ENCODE measurements at regions not wholly inside any gene's neighbourhood (a gene's known extent, or its start where the extent isn't known, plus 50 kb on each side); places are given as distances from the start of the nearest gene placed in this dataset.

GRCh38 chr6:4511641-4512020 lies 264.6 kb upstream of the CDYL start:
- WGBS: 93% methylated on average over 5 of the region's 5 CpGs

GRCh38 chr6:4510906-4511640 lies 265.1 kb upstream of the CDYL start:
- Histone ChIP-seq H3K27me3 (ENCODE audit: insufficient read depth, low read length) (no peaks in the 10 kb centered on the region), H3K27ac (ENCODE audit: low read depth, low read length) (no peak overlapping the region), H3K9ac (ENCODE audit: low read depth, low read length) (no peak overlapping the region), H3K9me3 (ENCODE audit: insufficient read depth, low read depth, low read length) (no peaks in the 10 kb centered on the region), H3K36me3 (ENCODE audit: insufficient read depth, low read length) (no peaks in the 10 kb centered on the region), H3K4me1 (ENCODE audit: insufficient read depth, low read length) (peaks cover 6% of the 10 kb centered on the region; the same call in 1 of the 2 replicates), H3K4me3 (ENCODE audit: low read length) (no peak overlapping the region)
- WGBS: 87% methylated on average over 13 of the region's 15 CpGs

More at GRCh38 chr6:4511641-4512020, 264.6 kb upstream of the CDYL start:
- no peaks in the 10 kb centered on the region for H3K27me3 ChIP-seq (ENCODE audit: insufficient read depth, low read length)
- H3K4me1 ChIP-seq (ENCODE audit: insufficient read depth, low read length): peaks cover 6% of the 10 kb centered on the region; the same call in 1 of the 2 replicates
- no peak overlapping the region for H3K4me3 ChIP-seq (ENCODE audit: low read length)
- no peaks in the 10 kb centered on the region for H3K36me3 ChIP-seq (ENCODE audit: insufficient read depth, low read length)
- H3K27ac ChIP-seq (ENCODE audit: low read depth, low read length): no peak overlapping the region
- H3K9ac ChIP-seq (ENCODE audit: low read depth, low read length): no peak overlapping the region
- H3K9me3 ChIP-seq (ENCODE audit: insufficient read depth, low read depth, low read length): no peaks in the 10 kb centered on the region

- Histone ChIP-seq H3K4me3 (ENCODE audit: low read length) (no peak overlapping the region), H3K9ac (ENCODE audit: low read depth, low read length) (no peak overlapping the region), H3K4me1 (ENCODE audit: insufficient read depth, low read length) (peaks cover 6% of the 10 kb centered on the region; the same call in 1 of the 2 replicates), H3K27me3 (ENCODE audit: insufficient read depth, low read length) (no peaks in the 10 kb centered on the region), H3K36me3 (ENCODE audit: insufficient read depth, low read length) (no peaks in the 10 kb centered on the region), H3K27ac (ENCODE audit: low read depth, low read length) (no peak overlapping the region), H3K9me3 (ENCODE audit: insufficient read depth, low read depth, low read length) (no peaks in the 10 kb centered on the region)
- WGBS: 91% methylated on average over 6 of the region's 6 CpGs
Measured at GRCh38 chr6:4510317-4510716, 265.9 kb upstream of the CDYL start.

DNA sequence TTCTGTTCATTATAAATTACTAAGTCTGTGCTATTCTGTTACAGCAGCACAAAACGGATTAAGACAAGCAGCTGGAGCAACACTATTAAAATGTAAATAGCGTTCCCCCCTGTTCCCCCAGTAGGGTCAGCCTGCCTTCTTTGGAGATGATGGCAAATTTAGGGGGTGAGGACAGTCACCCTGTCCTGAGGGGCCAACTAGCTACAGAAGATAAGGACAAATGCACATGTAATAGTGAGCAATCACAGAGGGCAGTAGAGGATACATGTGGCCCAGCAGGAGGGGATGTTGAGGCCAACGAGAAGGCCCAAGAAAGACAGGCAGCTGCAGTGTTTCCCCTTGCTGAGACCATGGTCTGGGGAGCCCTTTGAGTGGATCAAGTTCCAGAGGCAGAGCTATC lies 266.7 kb upstream of the CDYL start:
- Histone ChIP-seq H3K36me3 (ENCODE audit: insufficient read depth, low read length) (no peaks in the 10 kb centered on the region), H3K9me3 (ENCODE audit: insufficient read depth, low read depth, low read length) (no peaks in the 10 kb centered on the region), H3K9ac (ENCODE audit: low read depth, low read length) (no peak overlapping the region), H3K4me1 (ENCODE audit: insufficient read depth, low read length) (peaks cover 12% of the 10 kb centered on the region), H3K27me3 (ENCODE audit: insufficient read depth, low read length) (no peaks in the 10 kb centered on the region), H3K4me3 (ENCODE audit: low read length) (no peak overlapping the region), H3K27ac (ENCODE audit: low read depth, low read length) (no peak overlapping the region)
- 85% methylated on average over 2 of the region's 3 CpGs for whole genome bisulfite sequencing

GRCh38 chr6:4506792-4507191 lies 269.4 kb upstream of the CDYL start:
- no peaks in the 10 kb centered on the region for H3K9me3 ChIP-seq (ENCODE audit: insufficient read depth, low read depth, low read length)
- H3K36me3 ChIP-seq (ENCODE audit: insufficient read depth, low read length): no peaks in the 10 kb centered on the region
- H3K4me1 ChIP-seq (ENCODE audit: insufficient read depth, low read length): peaks cover 29% of the 10 kb centered on the region
- H3K9ac ChIP-seq (ENCODE audit: low read depth, low read length): no peak overlapping the region
- H3K27me3 ChIP-seq (ENCODE audit: insufficient read depth, low read length): no peaks in the 10 kb centered on the region
- H3K27ac ChIP-seq (ENCODE audit: low read depth, low read length): no peak overlapping the region
- WGBS: 71% methylated on average over 1 of the region's 1 CpG
- no peak overlapping the region for H3K4me3 ChIP-seq (ENCODE audit: low read length)

DNA sequence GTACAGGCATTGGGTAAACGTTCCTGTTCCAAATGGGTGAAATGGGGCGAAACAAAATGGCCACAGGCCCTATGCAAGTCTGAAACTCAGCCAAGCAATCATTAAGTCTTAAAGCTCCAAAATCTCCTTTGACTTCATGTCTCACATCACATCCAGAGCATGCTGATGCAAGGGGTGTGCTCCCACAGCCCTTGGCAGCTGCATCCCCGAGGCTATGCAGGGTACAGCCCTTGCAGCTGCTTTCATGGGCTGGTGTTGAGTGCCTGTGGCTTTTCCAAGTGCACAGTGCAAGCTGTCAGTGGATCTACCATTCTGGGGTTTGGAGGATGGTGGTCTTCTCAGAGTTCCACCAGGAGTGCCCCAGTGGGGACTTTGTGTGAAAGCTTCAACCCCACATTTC lies 270.0 kb upstream of the CDYL start:
- Histone ChIP-seq H3K4me1 (ENCODE audit: insufficient read depth, low read length) (peaks cover 29% of the 10 kb centered on the region), H3K4me3 (ENCODE audit: low read length) (no peak overlapping the region), H3K9ac (ENCODE audit: low read depth, low read length) (no peak overlapping the region), H3K27ac (ENCODE audit: low read depth, low read length) (no peak overlapping the region), H3K27me3 (ENCODE audit: insufficient read depth, low read length) (no peaks in the 10 kb centered on the region), H3K9me3 (ENCODE audit: insufficient read depth, low read depth, low read length) (no peaks in the 10 kb centered on the region), H3K36me3 (ENCODE audit: insufficient read depth, low read length) (no peaks in the 10 kb centered on the region)
- WGBS: 92% methylated on average over 3 of the region's 3 CpGs

DNA sequence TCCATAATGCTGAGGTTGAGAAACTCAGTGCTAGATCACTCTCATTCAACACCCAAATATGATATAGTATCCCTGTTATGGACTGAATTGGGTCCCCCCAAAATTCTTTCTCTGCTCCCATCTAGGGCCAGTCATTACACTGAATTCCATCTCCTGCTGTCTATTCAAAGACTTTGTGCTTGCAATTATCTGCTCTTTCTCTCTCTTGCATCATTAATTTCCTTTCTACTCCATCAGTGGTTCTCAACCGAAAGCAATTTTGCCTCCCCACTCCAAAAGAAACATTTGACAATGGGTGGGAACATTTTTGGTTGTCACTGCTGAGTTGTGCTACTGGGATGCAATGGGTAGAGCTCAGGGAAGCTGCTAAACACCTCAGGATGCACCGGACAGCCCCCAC lies 271.5 kb upstream of the CDYL start:
- H3K4me3 ChIP-seq (ENCODE audit: low read length): no peak overlapping the region
- no peaks in the 10 kb centered on the region for H3K36me3 ChIP-seq (ENCODE audit: insufficient read depth, low read length)
- 94% methylated on average over 1 of the region's 2 CpGs for WGBS
- peaks cover 29% of the 10 kb centered on the region for H3K4me1 ChIP-seq (ENCODE audit: insufficient read depth, low read length)
- peak overlapping the region; percentile 67; the same call in 1 of the 2 replicates for H3K27ac ChIP-seq (ENCODE audit: low read depth, low read length)
- H3K9me3 ChIP-seq (ENCODE audit: insufficient read depth, low read depth, low read length): no peaks in the 10 kb centered on the region
- H3K9ac ChIP-seq (ENCODE audit: low read depth, low read length): no peak overlapping the region
- H3K27me3 ChIP-seq (ENCODE audit: insufficient read depth, low read length): no peaks in the 10 kb centered on the region

- Histone ChIP-seq H3K4me3 (ENCODE audit: low read length) (no peak overlapping the region), H3K9ac (ENCODE audit: low read depth, low read length) (no peak overlapping the region), H3K4me1 (ENCODE audit: insufficient read depth, low read length) (peaks cover 23% of the 10 kb centered on the region), H3K27ac (ENCODE audit: low read depth, low read length) (peak overlapping the region; percentile 86), H3K27me3 (ENCODE audit: insufficient read depth, low read length) (no peaks in the 10 kb centered on the region), H3K9me3 (ENCODE audit: insufficient read depth, low read depth, low read length) (no peaks in the 10 kb centered on the region), H3K36me3 (ENCODE audit: insufficient read depth, low read length) (no peaks in the 10 kb centered on the region)
- WGBS: 12% methylated on average over 5 of the region's 5 CpGs
Measured at GRCh38 chr6:4503700-4504099, 272.5 kb upstream of the CDYL start.

- Histone ChIP-seq H3K36me3 (ENCODE audit: insufficient read depth, low read length) (no peaks in the 10 kb centered on the region), H3K27ac (ENCODE audit: low read depth, low read length) (no peak overlapping the region), H3K9ac (ENCODE audit: low read depth, low read length) (no peak overlapping the region), H3K4me3 (ENCODE audit: low read length) (no peak overlapping the region), H3K27me3 (ENCODE audit: insufficient read depth, low read length) (no peaks in the 10 kb centered on the region), H3K9me3 (ENCODE audit: insufficient read depth, low read depth, low read length) (no peaks in the 10 kb centered on the region), H3K4me1 (ENCODE audit: insufficient read depth, low read length) (no peaks in the 10 kb centered on the region)
- WGBS: 95% methylated on average over 1 of the region's 1 CpG
Measured at GRCh38 chr6:4496284-4496683, 279.9 kb upstream of the CDYL start.

- Histone ChIP-seq H3K4me1 (ENCODE audit: insufficient read depth, low read length) (peaks cover 6% of the 10 kb centered on the region; the same call in 1 of the 2 replicates), H3K9me3 (ENCODE audit: insufficient read depth, low read depth, low read length) (peaks cover 28% of the 10 kb centered on the region), H3K27ac (ENCODE audit: low read depth, low read length) (no peak overlapping the region), H3K9ac (ENCODE audit: low read depth, low read length) (no peak overlapping the region), H3K4me3 (ENCODE audit: low read length) (no peak overlapping the region), H3K27me3 (ENCODE audit: insufficient read depth, low read length) (no peaks in the 10 kb centered on the region), H3K36me3 (ENCODE audit: insufficient read depth, low read length) (no peaks in the 10 kb centered on the region)
- 95% methylated on average over 7 of the region's 7 CpGs for WGBS
Measured at GRCh38 chr6:4491501-4492260, 284.5 kb upstream of the CDYL start.

GRCh38 chr6:4489538-4489937 lies 286.7 kb upstream of the CDYL start:
- WGBS: 94% methylated on average over 4 of the region's 4 CpGs

More at GRCh38 chr6:4489538-4489937, 286.7 kb upstream of the CDYL start:
- peaks cover 7% of the 10 kb centered on the region; the same call in 1 of the 2 replicates for H3K4me1 ChIP-seq (ENCODE audit: insufficient read depth, low read length)
- H3K9me3 ChIP-seq (ENCODE audit: insufficient read depth, low read depth, low read length): peaks cover 30% of the 10 kb centered on the region
- no peak overlapping the region for H3K27ac ChIP-seq (ENCODE audit: low read depth, low read length)
- H3K4me3 ChIP-seq (ENCODE audit: low read length): no peak overlapping the region
- H3K9ac ChIP-seq (ENCODE audit: low read depth, low read length): no peak overlapping the region
- H3K36me3 ChIP-seq (ENCODE audit: insufficient read depth, low read length): no peaks in the 10 kb centered on the region
- H3K27me3 ChIP-seq (ENCODE audit: insufficient read depth, low read length): no peaks in the 10 kb centered on the region
